ENCODE measurements at regions not wholly inside any gene's neighbourhood (a gene's known extent, or its start where the extent isn't known, plus 50 kb on each side); places are given as distances from the start of the nearest gene placed in this dataset.
"Not testable (repeated sequence)": the region's sequence is repeated elsewhere in the genome, so short reads cannot be mapped to it uniquely, and the experiment has no call there.

- DNase-seq, result no peak
Observed at GRCh38 chr15:96182736-96183513, 147.6 kb upstream of the NR2F2 start.

- no peak for DNase-seq
Observed at GRCh38 chr15:96183514-96183850, 147.0 kb upstream of the NR2F2 start.

GRCh38 chr15:96183867-96184266 is 146.6 kb upstream of the NR2F2 start:
- no peak for DNase-seq

GRCh38 chr15:96184297-96184696 is 146.2 kb upstream of the NR2F2 start:
- no peak for DNase-seq

GRCh38 chr15:96186105-96186504 is 144.4 kb upstream of the NR2F2 start:
- DNase-seq, result no peak

- no peak for DNase-seq
Observed at GRCh38 chr15:96187341-96188305, 142.9 kb upstream of the NR2F2 start.

- DNase-seq, result no peak
Observed at GRCh38 chr15:96197721-96198120, 132.8 kb upstream of the NR2F2 start.

GRCh38 chr15:96199111-96199510 is 131.4 kb upstream of the NR2F2 start:
- DNase-seq, result no peak

GRCh38 chr15:96200357-96200967 is 130.0 kb upstream of the NR2F2 start:
- DNase-seq, result peak; percentile 42

GRCh38 chr15:96201696-96202095 is 128.8 kb upstream of the NR2F2 start:
- no peak for DNase-seq

GRCh38 chr15:96205588-96205987 is 124.9 kb upstream of the NR2F2 start:
- DNase-seq, result not testable (repeated sequence)

GRCh38 chr15:96207377-96208006 is 123.0 kb upstream of the NR2F2 start:
- DNase-seq, result no peak

GRCh38 chr15:96209285-96209735 is 121.2 kb upstream of the NR2F2 start:
- DNase-seq, result no peak

- no peak for DNase-seq
Observed at GRCh38 chr15:96213045-96213444, 117.5 kb upstream of the NR2F2 start.

- no peak for DNase-seq
Observed at GRCh38 chr15:96213896-96214295, 116.6 kb upstream of the NR2F2 start.

GRCh38 chr15:96216481-96216880 is 114.0 kb upstream of the NR2F2 start:
- not testable (repeated sequence) for DNase-seq

- DNase-seq, result no peak
Observed at GRCh38 chr15:96217983-96218382, 112.5 kb upstream of the NR2F2 start.

GRCh38 chr15:96218623-96219455 is 111.7 kb upstream of the NR2F2 start:
- DNase-seq, result no peak

- DNase-seq, result no peak
Observed at GRCh38 chr15:96219681-96220080, 110.8 kb upstream of the NR2F2 start.

GRCh38 chr15:96220657-96221056 is 109.8 kb upstream of the NR2F2 start:
- DNase-seq, result no peak

- DNase-seq, result no peak
Observed at GRCh38 chr15:96222981-96223380, 107.5 kb upstream of the NR2F2 start.

GRCh38 chr15:96223939-96224338 is 106.6 kb upstream of the NR2F2 start:
- no peak for DNase-seq
